ENCODE measurements at regions not wholly inside any gene's neighbourhood (a gene's known extent, or its start where the extent isn't known, plus 50 kb on each side); places are given as distances from the start of the nearest gene placed in this dataset.
A peak's percentile ranks its signal among the peaks of the same experiment; 100 is the strongest.

DNA sequence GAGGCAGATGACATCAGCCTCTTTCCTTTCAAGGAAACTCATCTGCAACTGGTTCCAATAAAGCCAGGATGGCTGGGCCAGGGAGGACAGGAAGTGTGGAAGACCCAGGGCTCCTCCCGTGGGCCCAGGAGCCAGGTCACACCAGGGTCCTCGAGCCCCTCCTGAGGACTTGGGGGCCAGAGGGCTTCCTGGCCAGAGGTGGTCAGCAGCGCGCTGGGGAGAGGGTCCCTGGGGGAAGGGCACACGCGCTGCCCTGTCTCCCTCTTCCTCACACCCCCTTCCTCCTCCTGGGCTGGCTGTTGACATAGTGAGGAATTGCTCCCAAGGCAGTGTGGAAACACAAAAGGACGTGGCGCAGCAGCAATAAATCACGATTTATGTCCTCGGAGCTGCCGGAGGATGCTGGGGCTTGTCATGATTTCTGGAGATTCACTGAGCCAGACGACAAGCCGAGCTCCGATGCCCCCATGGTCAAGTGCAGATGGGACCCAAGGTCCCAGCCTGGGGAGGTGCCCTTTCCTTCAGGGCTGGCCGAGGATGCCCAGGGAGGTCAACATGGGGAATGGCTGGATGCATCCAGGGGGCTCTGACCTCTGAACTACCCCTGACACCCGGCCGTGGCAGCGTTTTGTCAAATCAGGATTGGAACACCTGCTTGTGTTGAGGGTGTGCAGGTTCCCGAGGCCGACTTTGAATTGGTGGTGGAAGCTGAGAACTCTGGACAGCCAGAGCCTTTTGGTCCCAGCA, 152.6 kb downstream of the IRF8 start:
- no peaks in the 10 kb centered on the region for H3K36me3 ChIP-seq (replicated peaks in 1 of 2; ENCODE audit: control insufficient read depth in 2 of 2, insufficient read depth in 2 of 2, low read length in 2 of 2)
- H3K79me1 ChIP-seq (ENCODE audit: low read depth, low read length) = no peaks in the 10 kb centered on the region
- H3K9me3 ChIP-seq (replicated peaks in 1 of 2; ENCODE audit: control insufficient read depth in 2 of 2, insufficient read depth in 1 of 2, low read depth in 1 of 2, low read length in 2 of 2) = no peaks in the 10 kb centered on the region
- H2AFZ ChIP-seq (ENCODE audit: low read length) = no peak overlapping the region
- H2BK5ac ChIP-seq (ENCODE audit: low read length) = no peak overlapping the region
- H3K27me3 ChIP-seq (ENCODE audit: control insufficient read depth in 3 of 3, insufficient read depth in 3 of 3, low read depth in 1 of 3, low read length in 3 of 3) = peaks cover 0 to 37% (median 0%) of the 10 kb centered on the region in 3 experiments
- H4K8ac ChIP-seq (ENCODE audit: low read depth, low read length) = no peak overlapping the region
- H3K18ac ChIP-seq (ENCODE audit: low read length) = peak overlapping the region; percentile 37
- no peak overlapping the region for H2BK12ac ChIP-seq (ENCODE audit: low read length)
- DNase-seq (ENCODE audit: low spot score) = no peak
- peaks cover 0 to 5% of the 10 kb centered on the region in 2 donors for H3K4me1 ChIP-seq (ENCODE audit: control insufficient read depth in 2 of 2, insufficient read depth in 1 of 2, low read depth in 1 of 2, low read length in 2 of 2)
- H4K91ac ChIP-seq (ENCODE audit: low read depth, low read length, poor library complexity) = no peak overlapping the region
- no peak overlapping the region for H3K4me3 ChIP-seq (ENCODE audit: low read length in 2 of 2)
- no peak overlapping the region for H3K4me2 ChIP-seq (ENCODE audit: insufficient read depth, low read length, poor library complexity, severe bottlenecking)
- no peak overlapping the region for H3K23ac ChIP-seq (ENCODE audit: low read depth, low read length, poor library complexity)
- no peak overlapping the region for H3K4ac ChIP-seq (ENCODE audit: low read length)
- no peak overlapping the region for H3K27ac ChIP-seq (replicated peaks; ENCODE audit: low read length)
- H3K14ac ChIP-seq (ENCODE audit: low read length) = no peak overlapping the region
- H2AK5ac ChIP-seq (ENCODE audit: low read depth, low read length) = peak overlapping the region; percentile 10
- WGBS, 2 donors (ENCODE audit: extremely low coverage in 2 of 2, insufficient read length in 2 of 2, insufficient replicate concordance in 1 of 2) = no CpG with 5 or more reads among the region's 20 CpGs
- peak overlapping the region; percentile 30 for H2BK15ac ChIP-seq (ENCODE audit: low read length)
- no peak overlapping the region for H2BK120ac ChIP-seq (ENCODE audit: low read depth, low read length)
- no peak overlapping the region for H3K9ac ChIP-seq (ENCODE audit: low read depth, low read length, poor library complexity)

DNA sequence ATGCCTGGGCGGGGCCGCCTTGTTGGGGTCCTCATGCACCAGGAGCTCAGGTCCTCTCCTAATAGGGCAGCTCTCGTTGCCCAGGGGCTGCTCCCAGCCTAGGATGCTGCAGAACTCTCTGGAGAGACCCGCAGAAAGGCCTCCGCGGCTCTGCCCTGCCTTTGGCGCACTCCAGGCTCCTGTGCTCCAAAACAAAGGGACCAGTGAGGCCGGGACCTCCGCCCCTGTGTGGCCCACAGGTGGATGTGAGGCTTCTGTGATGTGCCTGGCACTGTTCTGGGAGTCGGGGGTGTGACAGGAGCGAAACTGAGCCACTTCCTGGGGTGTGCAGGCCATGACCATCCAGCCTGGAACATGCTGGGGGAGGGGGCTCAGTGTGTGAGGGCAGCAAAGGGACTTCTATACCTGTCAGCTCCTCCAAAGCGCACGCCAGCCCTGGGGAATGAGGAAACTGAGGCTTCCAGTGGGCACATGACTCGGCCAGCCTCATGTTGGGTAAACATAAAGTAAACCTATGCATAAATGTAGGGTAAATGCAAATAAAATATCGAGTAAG, 153.2 kb downstream of the IRF8 start:
- peak overlapping the region; percentile 10 for H2AK5ac ChIP-seq (ENCODE audit: low read depth, low read length)
- no peak overlapping the region for H2BK5ac ChIP-seq (ENCODE audit: low read length)
- H3K4ac ChIP-seq (ENCODE audit: low read length) = no peak overlapping the region
- H2AFZ ChIP-seq (ENCODE audit: low read length) = no peak overlapping the region
- H3K9ac ChIP-seq (ENCODE audit: low read depth, low read length, poor library complexity) = no peak overlapping the region
- no peaks in the 10 kb centered on the region for H3K36me3 ChIP-seq (replicated peaks in 1 of 2; ENCODE audit: control insufficient read depth in 2 of 2, insufficient read depth in 2 of 2, low read length in 2 of 2)
- DNase-seq (ENCODE audit: low spot score) = no peak
- no peak overlapping the region for H3K14ac ChIP-seq (ENCODE audit: low read length)
- H3K23ac ChIP-seq (ENCODE audit: low read depth, low read length, poor library complexity) = no peak overlapping the region
- H3K4me1 ChIP-seq (ENCODE audit: control insufficient read depth in 2 of 2, insufficient read depth in 1 of 2, low read depth in 1 of 2, low read length in 2 of 2) = peaks cover 0 to 3% of the 10 kb centered on the region in 2 donors
- H4K91ac ChIP-seq (ENCODE audit: low read depth, low read length, poor library complexity) = no peak overlapping the region
- H3K18ac ChIP-seq (ENCODE audit: low read length) = peak overlapping the region; percentile 49
- peak overlapping the region in 1 of 2 donors; percentile 18 for H3K4me3 ChIP-seq (ENCODE audit: low read length in 2 of 2)
- no CpG with 5 or more reads among the region's 15 CpGs for WGBS, 2 donors (ENCODE audit: extremely low coverage in 2 of 2, insufficient read length in 2 of 2, insufficient replicate concordance in 1 of 2)
- no peaks in the 10 kb centered on the region for H3K79me1 ChIP-seq (ENCODE audit: low read depth, low read length)
- H3K4me2 ChIP-seq (ENCODE audit: insufficient read depth, low read length, poor library complexity, severe bottlenecking) = no peak overlapping the region
- H2BK15ac ChIP-seq (ENCODE audit: low read length) = peak overlapping the region; percentile 30
- H3K27me3 ChIP-seq (ENCODE audit: control insufficient read depth in 3 of 3, insufficient read depth in 3 of 3, low read depth in 1 of 3, low read length in 3 of 3) = peaks cover 0 to 30% (median 0%) of the 10 kb centered on the region in 3 experiments
- no peak overlapping the region for H2BK120ac ChIP-seq (ENCODE audit: low read depth, low read length)
- no peak overlapping the region for H2BK12ac ChIP-seq (ENCODE audit: low read length)
- H4K8ac ChIP-seq (ENCODE audit: low read depth, low read length) = no peak overlapping the region
- no peak overlapping the region for H3K27ac ChIP-seq (replicated peaks; ENCODE audit: low read length)
- no peaks in the 10 kb centered on the region for H3K9me3 ChIP-seq (replicated peaks in 1 of 2; ENCODE audit: control insufficient read depth in 2 of 2, insufficient read depth in 1 of 2, low read depth in 1 of 2, low read length in 2 of 2)

DNA sequence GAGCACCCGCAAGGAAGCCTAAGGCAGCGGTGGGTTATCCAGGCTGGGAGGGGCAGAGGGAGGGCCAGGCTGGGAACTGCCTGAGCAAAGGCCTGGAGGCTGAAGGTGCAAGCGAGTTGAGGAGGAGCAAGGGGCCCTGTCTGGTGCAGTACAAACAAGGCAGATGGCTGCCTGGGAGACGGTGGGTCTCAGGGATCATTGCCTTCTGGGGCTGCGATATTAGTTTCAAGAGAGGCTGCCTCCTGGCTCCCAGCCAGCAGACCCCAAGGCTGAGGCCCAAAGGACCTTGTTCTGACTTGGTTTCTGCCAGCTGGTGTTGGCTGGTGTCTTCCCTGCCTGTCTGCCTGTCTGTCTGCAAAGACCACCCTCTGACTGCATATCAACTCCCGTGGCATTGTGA, 154.0 kb downstream of the IRF8 start:
- no peaks in the 10 kb centered on the region for H3K79me1 ChIP-seq (ENCODE audit: low read depth, low read length)
- no peak overlapping the region for H3K23ac ChIP-seq (ENCODE audit: low read depth, low read length, poor library complexity)
- H3K4me1 ChIP-seq (ENCODE audit: control insufficient read depth in 2 of 2, insufficient read depth in 1 of 2, low read depth in 1 of 2, low read length in 2 of 2) = peaks cover 0 to 3% of the 10 kb centered on the region in 2 donors
- H2BK12ac ChIP-seq (ENCODE audit: low read length) = peak overlapping the region; percentile 25
- H3K27ac ChIP-seq (replicated peaks; ENCODE audit: low read length) = no peak overlapping the region
- H2AFZ ChIP-seq (ENCODE audit: low read length) = no peak overlapping the region
- WGBS, 2 donors (ENCODE audit: extremely low coverage in 2 of 2, insufficient read length in 2 of 2, insufficient replicate concordance in 1 of 2) = no CpG with 5 or more reads among the region's 6 CpGs
- peak overlapping the region; percentile 68 for H3K18ac ChIP-seq (ENCODE audit: low read length)
- H3K14ac ChIP-seq (ENCODE audit: low read length) = no peak overlapping the region
- no peaks in the 10 kb centered on the region for H3K36me3 ChIP-seq (replicated peaks in 1 of 2; ENCODE audit: control insufficient read depth in 2 of 2, insufficient read depth in 2 of 2, low read length in 2 of 2)
- no peak overlapping the region for H4K91ac ChIP-seq (ENCODE audit: low read depth, low read length, poor library complexity)
- H4K8ac ChIP-seq (ENCODE audit: low read depth, low read length) = no peak overlapping the region
- H3K9me3 ChIP-seq (replicated peaks in 1 of 2; ENCODE audit: control insufficient read depth in 2 of 2, insufficient read depth in 1 of 2, low read depth in 1 of 2, low read length in 2 of 2) = no peaks in the 10 kb centered on the region
- no peak overlapping the region for H2BK120ac ChIP-seq (ENCODE audit: low read depth, low read length)
- H2AK5ac ChIP-seq (ENCODE audit: low read depth, low read length) = no peak overlapping the region
- H3K9ac ChIP-seq (ENCODE audit: low read depth, low read length, poor library complexity) = no peak overlapping the region
- H3K27me3 ChIP-seq (ENCODE audit: control insufficient read depth in 3 of 3, insufficient read depth in 3 of 3, low read depth in 1 of 3, low read length in 3 of 3) = peaks cover 0 to 24% (median 0%) of the 10 kb centered on the region in 3 experiments
- no peak for DNase-seq (ENCODE audit: low spot score)
- H3K4ac ChIP-seq (ENCODE audit: low read length) = no peak overlapping the region
- peak overlapping the region; percentile 89 for H2BK15ac ChIP-seq (ENCODE audit: low read length)
- H3K4me2 ChIP-seq (ENCODE audit: insufficient read depth, low read length, poor library complexity, severe bottlenecking) = no peak overlapping the region
- no peak overlapping the region for H3K4me3 ChIP-seq (ENCODE audit: low read length in 2 of 2)
- H2BK5ac ChIP-seq (ENCODE audit: low read length) = no peak overlapping the region
